ENCODE measurements at regions not wholly inside any gene's neighbourhood (a gene's known extent, or its start where the extent isn't known, plus 50 kb on each side); places are given as distances from the start of the nearest gene placed in this dataset.

GRCh38 chr20:37584238-37584807 is 56.6 kb upstream of the BLCAP start:
- TF ChIP-seq POLR2A (IDR thresholded peaks at IDR 0.05; ENCODE audit: low read length), result no peak
- TF ChIP-seq GATA1 (IDR thresholded peaks at IDR 0.05; ENCODE audit: low read depth, low read length), result no peak

All from erythroblast (primary cell).